ENCODE measurements at regions not wholly inside any gene's neighbourhood (a gene's known extent, or its start where the extent isn't known, plus 50 kb on each side); places are given as distances from the start of the nearest gene placed in this dataset.
A peak's percentile ranks its signal among the peaks of the same experiment; 100 is the strongest.
"Not testable (repeated sequence)": the region's sequence is repeated elsewhere in the genome, so short reads cannot be mapped to it uniquely, and the experiment has no call there.

DNA sequence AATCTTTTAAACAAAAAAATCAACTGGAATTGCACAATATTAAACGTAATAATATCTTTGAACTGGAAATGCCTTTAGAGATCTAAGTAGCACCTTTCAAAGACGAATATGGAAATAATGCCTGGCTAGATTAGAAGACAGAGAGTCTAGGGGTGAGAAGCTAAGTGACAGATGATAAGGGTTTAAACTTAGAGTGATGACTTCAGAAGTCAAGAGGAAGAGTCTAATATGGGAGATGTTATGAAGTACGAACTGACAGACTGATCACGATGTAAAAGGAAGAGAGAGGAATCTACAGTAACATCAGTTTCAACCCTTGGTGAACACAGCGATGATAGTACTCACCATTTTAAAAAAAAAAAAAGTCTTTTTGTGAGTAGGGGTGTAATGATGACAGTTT is 57.9 kb downstream of the HINT1 start:
- Mint-ChIP-seq H3K4me3 (no peak overlapping the region), H3K9me3 (ENCODE audit: low read depth) (no peaks in the 10 kb centered on the region), H3K27ac (no peak overlapping the region), H3K36me3 (no peaks in the 10 kb centered on the region), H3K27me3 (no peaks in the 10 kb centered on the region), H3K4me1 (ENCODE audit: low read depth) (peaks cover 17% of the 10 kb centered on the region)

DNA sequence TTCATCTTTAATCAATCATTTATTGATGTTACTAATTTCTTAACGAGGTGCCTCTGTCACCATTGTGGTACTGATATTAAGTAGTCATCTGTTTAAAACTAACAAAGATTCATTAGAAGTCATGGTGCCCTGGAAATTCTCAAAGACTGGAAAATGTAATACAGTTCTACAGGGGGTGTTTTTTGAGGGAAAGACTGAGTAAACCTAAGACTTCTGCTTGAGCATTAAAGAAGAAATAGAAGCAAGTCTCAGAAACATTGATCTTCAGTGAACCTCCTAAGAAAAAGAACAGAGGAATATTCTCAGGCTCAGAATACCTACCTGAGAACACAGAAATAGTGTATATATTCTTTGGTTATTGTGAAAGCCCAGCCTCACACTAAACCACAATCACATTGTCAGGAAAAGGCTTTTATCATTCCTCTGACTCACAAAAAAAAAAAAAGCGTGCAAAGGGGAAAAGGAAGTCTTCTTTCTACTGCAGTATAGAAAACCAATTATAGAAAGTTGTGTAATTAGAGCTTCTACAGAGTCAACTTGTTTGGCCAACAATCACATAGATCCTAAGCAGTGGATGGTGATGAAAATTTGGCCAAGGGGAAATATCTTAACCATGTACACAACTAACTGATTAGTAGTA is 60.8 kb downstream of the HINT1 start:
- H3K4me1 Mint-ChIP-seq (ENCODE audit: low read depth) = peaks cover 12% of the 10 kb centered on the region
- H3K27me3 Mint-ChIP-seq = no peaks in the 10 kb centered on the region
- H3K9me3 Mint-ChIP-seq (ENCODE audit: low read depth) = no peaks in the 10 kb centered on the region
- H3K4me3 Mint-ChIP-seq = no peak overlapping the region
- H3K36me3 Mint-ChIP-seq = no peaks in the 10 kb centered on the region
- no peak overlapping the region for H3K27ac Mint-ChIP-seq

DNA sequence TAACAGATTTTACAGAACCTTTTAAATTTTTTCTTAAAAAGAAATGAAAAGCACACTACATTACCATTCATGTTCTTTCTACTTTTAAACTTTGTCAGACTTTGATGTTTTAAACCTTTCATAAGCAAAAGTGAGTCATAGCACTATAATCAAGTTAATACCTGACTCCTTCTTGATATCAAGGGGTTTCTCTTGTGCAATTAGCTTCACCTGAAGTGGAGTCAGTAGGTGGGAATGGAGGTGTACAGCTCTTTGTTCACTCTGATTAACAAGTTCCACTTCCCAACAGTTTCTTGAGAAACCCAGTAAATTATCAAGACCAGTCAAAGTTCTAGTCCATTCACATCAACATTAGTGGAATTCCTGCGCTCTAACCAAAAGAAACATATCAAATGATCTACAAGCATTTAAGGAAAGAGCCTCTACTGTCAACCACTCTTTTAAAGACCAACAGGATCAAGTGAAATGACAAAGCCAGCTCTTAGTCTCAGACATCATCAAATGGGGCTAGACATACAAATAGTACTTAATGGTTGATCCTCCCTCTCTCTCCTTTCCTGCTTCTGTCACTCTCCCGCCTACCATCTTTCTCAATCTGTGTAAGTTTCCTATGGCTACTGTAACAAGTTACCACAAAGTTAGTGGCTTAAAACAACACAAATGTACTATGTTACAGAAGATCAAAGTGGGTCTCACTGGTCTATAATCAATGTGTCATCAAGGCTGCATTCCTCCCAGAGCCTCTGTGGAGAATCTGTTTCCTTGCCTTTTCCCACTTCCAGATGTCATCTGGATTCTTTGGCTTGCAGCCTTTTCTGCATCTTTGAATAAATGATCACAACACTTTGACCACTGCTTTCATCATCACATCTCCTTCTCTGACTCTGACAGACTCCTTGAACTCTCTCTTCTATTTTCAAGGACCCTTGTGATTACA is 68.0 kb downstream of the HINT1 start:
- Mint-ChIP-seq H3K27ac (peak overlapping the region; percentile 73), H3K4me3 (no peak overlapping the region), H3K4me1 (ENCODE audit: low read depth) (peaks cover 10% of the 10 kb centered on the region), H3K9me3 (ENCODE audit: low read depth) (peaks cover 8% of the 10 kb centered on the region), H3K27me3 (no peaks in the 10 kb centered on the region), H3K36me3 (no peaks in the 10 kb centered on the region)

DNA sequence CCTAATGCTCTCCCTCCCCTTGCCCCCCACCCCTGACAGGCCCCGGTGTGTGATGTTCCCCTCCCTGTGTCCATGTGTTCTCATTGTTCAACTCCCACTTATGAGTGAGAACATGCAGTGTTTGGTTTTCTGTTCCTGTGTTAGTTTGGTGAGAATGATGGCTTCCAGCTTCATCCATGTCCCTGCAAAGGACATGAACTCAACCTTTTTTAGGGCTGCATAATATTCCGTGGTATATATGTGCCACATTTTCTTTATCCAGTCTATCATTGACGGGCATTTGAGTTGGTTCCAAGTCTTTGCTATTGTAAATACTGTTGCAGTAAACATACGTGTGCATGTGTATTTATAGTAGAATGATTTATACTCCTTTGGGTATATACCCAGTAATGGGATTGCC is 69.5 kb downstream of the HINT1 start:
- not testable (repeated sequence) for H3K27me3 Mint-ChIP-seq; H3K4me1 Mint-ChIP-seq (ENCODE audit: low read depth); H3K4me3 Mint-ChIP-seq; H3K9me3 Mint-ChIP-seq (ENCODE audit: low read depth); H3K36me3 Mint-ChIP-seq; H3K27ac Mint-ChIP-seq

DNA sequence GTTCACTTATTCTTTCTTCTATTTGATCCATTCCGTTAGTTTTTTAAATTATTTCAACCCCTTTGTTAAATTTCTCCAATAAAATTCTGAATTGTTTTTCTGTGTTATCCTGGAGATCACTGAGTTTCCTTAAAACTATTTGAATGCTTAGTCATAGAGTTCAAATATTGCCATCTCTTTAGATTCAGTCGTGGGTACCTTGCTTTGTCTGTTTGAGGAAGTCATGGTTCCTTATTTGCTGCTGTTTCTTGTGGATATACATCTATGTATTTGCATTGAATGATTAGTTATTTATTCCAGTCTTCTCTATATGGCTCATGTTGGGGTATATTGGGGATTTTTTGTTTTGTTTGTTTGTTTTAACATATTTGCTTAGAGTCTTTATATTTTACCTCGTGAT is 80.6 kb downstream of the HINT1 start:
- H3K9me3 Mint-ChIP-seq (ENCODE audit: low read depth) = no peaks in the 10 kb centered on the region
- no peak overlapping the region for H3K27ac Mint-ChIP-seq
- peaks cover 3% of the 10 kb centered on the region for H3K27me3 Mint-ChIP-seq
- no peaks in the 10 kb centered on the region for H3K4me1 Mint-ChIP-seq (ENCODE audit: low read depth)
- peaks cover 2% of the 10 kb centered on the region for H3K36me3 Mint-ChIP-seq
- no peak overlapping the region for H3K4me3 Mint-ChIP-seq

DNA sequence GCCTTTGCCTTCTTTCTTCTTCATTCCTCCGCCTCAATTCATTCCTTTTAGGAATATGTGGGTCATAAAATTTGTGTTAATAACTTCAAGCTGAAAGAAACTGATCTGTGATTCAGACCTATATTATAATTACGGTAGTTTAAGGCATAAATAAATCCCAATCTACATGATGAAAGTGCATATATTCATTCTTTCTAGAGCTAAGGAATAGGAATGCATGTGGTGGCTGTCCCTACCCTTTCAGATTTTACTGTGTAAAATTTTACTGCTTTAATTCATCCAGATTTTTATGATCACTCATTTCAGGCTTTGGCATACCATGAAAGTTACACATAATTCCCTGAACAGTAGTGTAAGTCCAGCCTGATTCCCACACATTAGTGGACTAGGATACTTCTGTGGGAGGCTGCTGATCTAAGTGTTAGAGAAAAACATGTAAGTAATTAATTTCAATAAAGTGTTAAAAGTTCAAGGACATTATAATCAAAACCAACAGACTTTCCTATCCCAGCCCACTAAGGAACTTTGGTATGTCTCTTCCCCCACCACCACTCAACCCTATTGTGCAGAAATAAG is 83.1 kb downstream of the HINT1 start:
- Mint-ChIP-seq H3K4me1 (ENCODE audit: low read depth) (peaks cover 16% of the 10 kb centered on the region), H3K27ac (no peak overlapping the region), H3K36me3 (peaks cover 2% of the 10 kb centered on the region), H3K4me3 (no peak overlapping the region), H3K27me3 (peaks cover 3% of the 10 kb centered on the region), H3K9me3 (ENCODE audit: low read depth) (no peaks in the 10 kb centered on the region)

DNA sequence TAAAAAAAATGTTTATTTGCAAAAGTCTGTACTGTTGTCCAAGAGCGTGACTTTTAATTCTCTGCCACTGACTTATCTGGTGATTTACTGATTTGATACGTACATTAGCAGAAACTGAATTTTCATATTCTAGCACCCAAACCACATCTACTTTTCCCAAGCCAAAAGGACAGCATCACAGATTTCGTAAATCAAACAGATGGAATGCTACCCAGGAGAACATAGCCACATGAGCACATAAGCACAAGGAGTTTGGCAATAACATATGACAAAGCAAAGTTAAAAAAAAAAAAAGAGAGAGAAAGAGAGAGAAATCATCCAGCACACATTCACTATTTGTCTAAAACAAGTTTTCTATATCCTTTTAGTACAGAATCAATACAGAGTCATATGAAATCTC is 83.7 kb downstream of the HINT1 start:
- Mint-ChIP-seq H3K36me3 (peaks cover 2% of the 10 kb centered on the region), H3K4me1 (ENCODE audit: low read depth) (peaks cover 20% of the 10 kb centered on the region), H3K27ac (no peak overlapping the region), H3K4me3 (no peak overlapping the region), H3K9me3 (ENCODE audit: low read depth) (no peaks in the 10 kb centered on the region), H3K27me3 (peaks cover 3% of the 10 kb centered on the region)

DNA sequence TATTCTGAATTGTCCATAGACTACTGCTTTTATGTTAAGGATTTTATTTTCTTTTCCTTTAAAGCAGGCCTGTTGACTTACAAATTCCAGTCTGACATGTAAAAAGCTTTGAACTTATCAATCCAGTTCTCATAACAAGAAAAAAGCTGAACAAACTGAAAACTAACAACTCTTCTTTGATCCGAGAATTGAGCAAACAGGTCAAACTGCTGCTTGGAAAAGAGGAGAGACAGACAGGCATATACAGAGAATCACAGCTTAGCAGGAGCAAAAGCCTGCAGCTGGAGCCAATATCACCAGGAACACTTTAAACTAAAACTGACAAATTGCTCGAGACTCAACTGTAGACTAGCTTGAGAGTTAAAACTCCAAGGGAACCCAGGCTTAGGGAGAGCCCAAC is 85.8 kb downstream of the HINT1 start:
- Mint-ChIP-seq H3K36me3 (peaks cover 4% of the 10 kb centered on the region), H3K9me3 (ENCODE audit: low read depth) (peaks cover 6% of the 10 kb centered on the region), H3K4me1 (ENCODE audit: low read depth) (peaks cover 20% of the 10 kb centered on the region), H3K27ac (no peak overlapping the region), H3K27me3 (no peaks in the 10 kb centered on the region), H3K4me3 (no peak overlapping the region)

DNA sequence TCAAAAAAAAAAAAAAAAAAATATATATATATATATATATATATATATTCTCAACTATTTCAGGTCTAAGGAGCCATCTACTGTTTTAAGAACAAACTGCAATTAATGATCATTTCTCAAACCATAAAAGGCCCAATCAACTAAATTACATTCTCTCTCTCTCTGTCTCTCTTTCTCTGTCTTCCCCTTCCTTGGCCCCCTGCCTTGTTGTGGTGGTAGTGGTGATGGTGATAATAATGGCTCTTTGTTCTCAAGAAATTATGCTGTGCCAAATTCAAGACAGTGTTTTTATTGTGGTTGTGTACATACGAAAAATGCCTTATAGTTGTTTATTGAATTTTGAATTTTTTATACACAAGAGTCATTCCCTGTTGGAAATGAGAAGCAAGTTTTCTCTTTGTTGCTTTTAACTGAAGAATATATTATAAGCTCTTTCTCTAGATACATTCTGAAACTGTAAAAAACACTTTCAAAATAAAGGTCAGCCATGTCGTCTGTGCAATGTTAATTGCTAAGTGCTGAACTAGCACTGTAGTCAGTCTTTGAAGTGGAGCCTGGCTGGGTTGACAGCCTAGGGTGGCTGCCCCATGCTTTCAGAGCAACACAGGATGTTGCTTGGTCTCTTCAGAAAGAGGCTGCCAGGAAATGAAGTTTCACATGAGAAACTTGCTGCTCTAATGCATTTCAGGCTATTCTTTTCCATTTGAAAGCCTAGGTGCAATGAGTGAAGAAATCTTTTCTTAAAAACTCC is 96.0 kb downstream of the HINT1 start:
- Mint-ChIP-seq H3K27me3 (no peaks in the 10 kb centered on the region), H3K9me3 (ENCODE audit: low read depth) (peaks cover 15% of the 10 kb centered on the region), H3K27ac (peak overlapping the region; percentile 92), H3K4me1 (ENCODE audit: low read depth) (peaks cover 58% of the 10 kb centered on the region), H3K4me3 (peak overlapping the region; percentile 48), H3K36me3 (peaks cover 15% of the 10 kb centered on the region)

DNA sequence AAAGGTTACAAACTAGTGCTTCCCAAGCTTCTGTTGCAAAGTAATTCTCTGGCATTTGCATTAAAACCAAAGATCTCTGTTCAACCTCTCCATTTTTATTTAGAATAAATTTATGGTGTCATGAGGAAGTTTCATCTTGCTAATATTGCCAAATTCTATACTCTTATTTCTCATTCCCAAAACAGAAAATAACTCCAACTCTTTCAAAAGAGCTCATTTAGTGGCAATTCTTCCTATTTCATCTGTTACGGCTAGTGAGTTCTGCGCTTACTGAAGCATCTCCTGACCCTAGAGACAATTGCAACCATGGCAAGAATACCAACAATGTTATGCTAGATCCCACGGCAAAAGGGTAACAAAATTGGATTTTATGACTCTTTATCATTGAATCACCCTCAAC is 97.0 kb downstream of the HINT1 start:
- Mint-ChIP-seq H3K9me3 (ENCODE audit: low read depth) (peaks cover 15% of the 10 kb centered on the region), H3K4me3 (peak overlapping the region; percentile 4), H3K27me3 (no peaks in the 10 kb centered on the region), H3K36me3 (peaks cover 15% of the 10 kb centered on the region), H3K4me1 (ENCODE audit: low read depth) (peaks cover 61% of the 10 kb centered on the region), H3K27ac (peak overlapping the region; percentile 48)

DNA sequence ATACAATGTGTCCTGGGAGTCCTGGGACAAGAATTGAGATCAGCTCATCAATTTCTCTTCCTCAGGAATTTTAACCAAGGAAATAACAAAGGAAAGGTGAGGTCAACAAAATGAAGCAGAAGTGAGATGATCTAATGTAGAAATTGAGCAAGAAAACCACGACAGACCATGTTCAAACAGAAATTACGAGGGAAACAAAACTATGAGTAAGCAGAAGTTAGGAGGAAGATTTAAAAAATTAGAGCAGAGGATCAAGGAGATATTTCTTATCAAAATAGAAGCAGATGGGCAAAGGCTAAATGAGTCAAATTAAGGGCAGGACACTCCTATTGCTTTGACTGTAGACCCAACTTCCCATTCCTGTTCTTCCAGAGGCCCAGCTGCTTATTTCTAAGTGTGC is 97.4 kb downstream of the HINT1 start:
- peaks cover 15% of the 10 kb centered on the region for H3K9me3 Mint-ChIP-seq (ENCODE audit: low read depth)
- no peak overlapping the region for H3K27ac Mint-ChIP-seq
- peak overlapping the region; percentile 25 for H3K4me3 Mint-ChIP-seq
- H3K4me1 Mint-ChIP-seq (ENCODE audit: low read depth) = peaks cover 62% of the 10 kb centered on the region
- no peaks in the 10 kb centered on the region for H3K27me3 Mint-ChIP-seq
- peaks cover 17% of the 10 kb centered on the region for H3K36me3 Mint-ChIP-seq

DNA sequence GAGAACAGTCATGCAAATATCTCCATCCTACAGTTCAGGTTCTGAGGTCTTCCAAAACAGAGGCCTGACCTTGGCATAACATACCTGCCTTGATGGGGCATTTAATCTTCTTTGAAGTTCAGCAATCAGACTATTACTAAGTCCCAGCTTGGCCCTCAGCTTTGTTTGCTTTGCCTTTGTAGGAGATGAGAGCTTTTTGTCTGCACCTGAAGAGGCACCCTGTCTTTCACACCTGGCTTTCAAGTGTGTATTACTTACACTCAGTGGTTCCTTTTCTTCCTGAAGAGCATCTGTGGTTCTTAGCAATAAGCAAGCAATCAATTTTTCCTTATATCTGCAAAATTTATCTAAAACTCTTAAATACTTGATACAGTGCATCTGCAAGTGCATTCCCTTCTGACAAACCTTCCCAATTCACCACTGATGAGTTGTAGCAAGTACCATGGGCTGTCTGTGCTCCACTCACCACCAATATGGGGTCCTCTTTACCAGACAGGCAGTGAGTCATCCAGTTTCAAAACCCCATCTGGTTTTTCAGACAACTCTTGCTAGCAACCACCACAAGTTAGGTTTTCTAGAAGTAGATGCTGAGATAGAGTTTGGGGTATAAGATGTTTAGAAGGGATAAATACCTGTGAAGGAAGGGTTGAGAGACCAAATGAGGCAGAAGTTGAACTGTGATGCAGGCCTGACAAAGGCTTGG is 100.2 kb downstream of the HINT1 start:
- peaks cover 17% of the 10 kb centered on the region for H3K36me3 Mint-ChIP-seq
- H3K4me3 Mint-ChIP-seq = no peak overlapping the region
- H3K27me3 Mint-ChIP-seq = no peaks in the 10 kb centered on the region
- peaks cover 15% of the 10 kb centered on the region for H3K9me3 Mint-ChIP-seq (ENCODE audit: low read depth)
- peak overlapping the region; percentile 36 for H3K27ac Mint-ChIP-seq
- peaks cover 46% of the 10 kb centered on the region for H3K4me1 Mint-ChIP-seq (ENCODE audit: low read depth)

DNA sequence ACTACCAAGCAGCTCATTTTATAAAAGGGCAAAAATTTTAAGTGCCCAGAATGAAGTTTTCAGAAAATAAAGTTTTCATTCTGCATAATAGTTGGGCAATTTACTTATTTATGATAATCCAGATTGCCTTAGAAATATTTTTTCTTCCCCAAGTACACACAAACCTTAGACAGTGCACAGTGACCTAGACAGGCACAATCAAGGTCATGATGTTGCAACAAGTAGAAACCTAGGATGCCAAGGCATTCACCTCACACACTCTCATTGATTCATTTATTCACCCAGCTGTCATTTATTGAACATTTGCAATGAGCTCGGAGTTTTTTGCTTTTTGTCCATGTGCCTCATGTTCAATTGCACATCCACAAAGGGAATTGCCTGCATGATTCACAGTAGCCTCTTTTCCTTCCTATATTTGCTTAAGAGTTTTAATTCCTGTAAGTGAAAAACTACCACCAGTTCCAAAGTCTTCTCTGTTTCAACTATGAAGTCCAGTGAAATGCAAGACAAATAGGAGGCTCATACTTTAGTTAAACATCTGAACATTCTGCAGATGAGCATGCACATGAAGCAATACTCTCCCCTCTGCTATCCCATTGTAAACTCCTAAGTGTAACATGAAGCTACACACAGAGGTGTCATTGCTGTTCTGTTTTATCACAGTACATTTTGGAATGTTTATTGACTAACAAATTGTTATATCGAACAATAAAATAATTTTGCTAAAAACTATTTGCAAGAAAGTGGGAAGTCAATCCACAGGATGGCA is 122.9 kb downstream of the HINT1 start:
- H3K9me3 Mint-ChIP-seq (ENCODE audit: low read depth) = peaks cover 5% of the 10 kb centered on the region
- H3K27me3 Mint-ChIP-seq = no peaks in the 10 kb centered on the region
- H3K4me1 Mint-ChIP-seq (ENCODE audit: low read depth) = no peaks in the 10 kb centered on the region
- no peak overlapping the region for H3K27ac Mint-ChIP-seq
- no peak overlapping the region for H3K4me3 Mint-ChIP-seq
- peaks cover 8% of the 10 kb centered on the region for H3K36me3 Mint-ChIP-seq

DNA sequence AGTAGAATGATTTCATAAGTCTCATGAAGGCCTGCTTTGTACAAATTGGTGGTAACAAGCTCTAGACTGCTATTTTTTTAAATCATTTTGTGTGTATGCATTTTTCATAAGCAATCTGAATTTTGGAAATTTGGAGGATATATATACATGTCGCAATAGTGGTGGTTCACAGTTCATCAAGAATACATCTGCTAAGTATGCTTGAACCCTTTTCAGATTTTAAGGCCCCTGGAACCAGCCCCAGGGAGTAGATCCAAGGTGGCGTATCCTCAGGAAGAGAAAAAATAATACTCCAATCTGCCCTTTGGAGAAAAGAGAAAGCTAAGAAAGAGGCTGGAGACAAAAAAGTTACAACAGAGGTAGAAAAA is 141.6 kb downstream of the HINT1 start:
- Mint-ChIP-seq H3K27ac (no peak overlapping the region), H3K4me3 (no peak overlapping the region), H3K9me3 (ENCODE audit: low read depth) (peaks cover 4% of the 10 kb centered on the region), H3K4me1 (ENCODE audit: low read depth) (no peaks in the 10 kb centered on the region), H3K27me3 (no peaks in the 10 kb centered on the region), H3K36me3 (no peaks in the 10 kb centered on the region)
